Thoracic aorta (tissue), 2 donors: ENCODE measurements at regions not wholly inside any gene's neighbourhood (a gene's known extent, or its start where the extent isn't known, plus 50 kb on each side); places are given as distances from the start of the nearest gene placed in this dataset.

ENCODE experiments used
- ATAC-seq: fragments of 150-250 bp; one replicate; pipeline ENCODE4 v1.8.0; 2017; ENCODE audit warnings: low read depth; ENCODE audit not compliant: insufficient number of reproducible peaks, low FRiP score
- DNase-seq: peaks from one replicate; pipeline ENCODE4 v3.0.0-alpha.2; 2020; ENCODE audit warnings: low spot score
- H3K27ac ChIP-seq, 2 donors: fragments of 200-600 bp; sonication (generic); 1 replicate in 1 of 2; 2 replicates in 1 of 2; pipeline ENCODE4 v1.5.1; 2016; ENCODE audit warnings: mild to moderate bottlenecking in 2 of 2, moderate library complexity in 2 of 2
- H3K27me3 ChIP-seq: fragments of 200-600 bp; sonication (generic); replicated peaks from 2 replicates; pipeline ENCODE4 v1.6.0; 2016; ENCODE audit warnings: mild to moderate bottlenecking; ENCODE audit not compliant: insufficient read depth
- H3K36me3 ChIP-seq: fragments of 200-600 bp; sonication (generic); one replicate; pipeline ENCODE4 v1.5.1; 2016
- H3K4me1 ChIP-seq, 2 donors: fragments of 200-600 bp; sonication (generic); 1 replicate in 1 of 2; 2 replicates in 1 of 2; pipeline versions ENCODE4 v1.5.1 to v1.6.0; 2016; ENCODE audit warnings: low read depth in 2 of 2, mild to moderate bottlenecking in 1 of 2; ENCODE audit not compliant: control insufficient read depth in 1 of 2
- H3K4me3 ChIP-seq: fragments of 200-600 bp; sonication (generic); 2 replicates; pipeline ENCODE4 v1.5.1; 2016; ENCODE audit warnings: mild to moderate bottlenecking
- H3K9me3 ChIP-seq: fragments of 200-600 bp; sonication (generic); 2 replicates; pipeline ENCODE4 v1.5.1; 2016
- TF ChIP-seq, protein P1 (sequence below): fragments of 200-600 bp; sonication (generic); IDR thresholded peaks from one replicate; pipeline ENCODE4 v1.5.1; 2019; ENCODE audit warnings: antibody characterized with exemption

DNA sequence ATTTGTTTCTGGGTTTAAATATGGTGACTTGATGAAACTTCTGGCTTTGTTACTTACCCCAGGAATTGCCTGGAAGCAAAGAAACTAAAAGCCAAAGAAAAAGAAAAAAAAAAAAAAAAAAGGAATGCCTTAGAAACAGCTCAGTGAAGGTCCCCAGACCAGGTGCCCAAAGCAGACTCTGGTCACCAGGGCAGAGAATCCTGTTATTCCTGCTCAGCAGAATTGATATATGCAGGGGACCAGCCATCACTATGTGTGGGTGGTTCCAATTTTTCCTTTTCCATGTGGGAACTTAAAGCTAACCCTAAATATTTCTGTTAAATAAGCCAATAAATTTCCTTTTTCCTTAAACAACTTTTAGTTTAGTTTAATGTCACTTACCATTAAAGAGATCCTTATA is 100.8 kb upstream of the TPRG1 start:
- no peaks in the 10 kb centered on the region for H3K36me3 ChIP-seq
- H3K27ac ChIP-seq = no peak overlapping the region
- no peaks in the 10 kb centered on the region for H3K27me3 ChIP-seq
- no peaks in the 10 kb centered on the region for H3K4me1 ChIP-seq
- no peak overlapping the region for H3K4me3 ChIP-seq
- ATAC-seq (no peak), DNase-seq (no peak)
- TF ChIP-seq, protein P1, sequence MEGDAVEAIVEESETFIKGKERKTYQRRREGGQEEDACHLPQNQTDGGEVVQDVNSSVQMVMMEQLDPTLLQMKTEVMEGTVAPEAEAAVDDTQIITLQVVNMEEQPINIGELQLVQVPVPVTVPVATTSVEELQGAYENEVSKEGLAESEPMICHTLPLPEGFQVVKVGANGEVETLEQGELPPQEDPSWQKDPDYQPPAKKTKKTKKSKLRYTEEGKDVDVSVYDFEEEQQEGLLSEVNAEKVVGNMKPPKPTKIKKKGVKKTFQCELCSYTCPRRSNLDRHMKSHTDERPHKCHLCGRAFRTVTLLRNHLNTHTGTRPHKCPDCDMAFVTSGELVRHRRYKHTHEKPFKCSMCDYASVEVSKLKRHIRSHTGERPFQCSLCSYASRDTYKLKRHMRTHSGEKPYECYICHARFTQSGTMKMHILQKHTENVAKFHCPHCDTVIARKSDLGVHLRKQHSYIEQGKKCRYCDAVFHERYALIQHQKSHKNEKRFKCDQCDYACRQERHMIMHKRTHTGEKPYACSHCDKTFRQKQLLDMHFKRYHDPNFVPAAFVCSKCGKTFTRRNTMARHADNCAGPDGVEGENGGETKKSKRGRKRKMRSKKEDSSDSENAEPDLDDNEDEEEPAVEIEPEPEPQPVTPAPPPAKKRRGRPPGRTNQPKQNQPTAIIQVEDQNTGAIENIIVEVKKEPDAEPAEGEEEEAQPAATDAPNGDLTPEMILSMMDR = no peak
- H3K9me3 ChIP-seq = no peaks in the 10 kb centered on the region

DNA sequence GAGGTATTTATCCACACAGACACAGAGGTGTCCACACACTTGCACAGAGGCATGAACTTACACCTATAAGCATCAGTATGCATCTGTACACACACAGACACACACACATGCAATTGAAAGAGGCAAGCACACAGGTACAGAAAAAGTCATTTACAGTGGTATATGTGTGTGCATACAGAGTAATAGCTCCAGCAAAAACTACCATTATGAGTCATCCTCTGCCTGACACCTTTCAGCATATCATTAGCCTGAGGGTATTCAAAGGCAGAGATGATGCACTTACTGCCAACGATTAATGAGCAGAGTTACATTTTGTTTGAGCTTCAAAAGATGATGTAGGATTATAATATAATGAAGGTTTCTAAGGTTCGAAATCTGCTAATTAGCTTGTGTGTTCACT is 100.3 kb upstream of the TPRG1 start:
- ATAC-seq (no peak), DNase-seq (no peak)
- H3K27ac ChIP-seq = no peak overlapping the region
- H3K9me3 ChIP-seq = no peaks in the 10 kb centered on the region
- no peaks in the 10 kb centered on the region for H3K27me3 ChIP-seq
- TF ChIP-seq, protein P1 = no peak
- no peaks in the 10 kb centered on the region for H3K36me3 ChIP-seq
- no peaks in the 10 kb centered on the region for H3K4me1 ChIP-seq
- no peak overlapping the region for H3K4me3 ChIP-seq

DNA sequence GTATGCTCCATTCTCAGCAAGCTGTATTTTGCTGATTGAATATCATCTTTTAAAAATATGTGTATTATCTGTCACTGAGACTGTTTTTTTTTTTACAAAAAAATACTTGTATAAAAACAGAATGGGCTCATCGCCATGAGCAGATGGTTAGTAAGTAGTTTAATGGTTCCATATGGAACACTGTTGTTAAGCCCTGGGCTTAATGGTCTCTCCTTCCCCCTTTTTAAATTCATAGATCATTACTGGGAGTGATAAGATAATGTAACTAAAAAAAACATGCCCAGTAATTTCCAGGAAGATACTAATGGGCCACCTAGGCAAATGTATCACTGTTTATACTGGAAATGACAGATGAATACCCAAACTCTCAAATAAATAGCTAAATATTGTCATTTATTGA is 95.3 kb upstream of the TPRG1 start:
- DNase-seq (no peak), ATAC-seq (no peak)
- Histone ChIP-seq H3K4me1 (no peaks in the 10 kb centered on the region), H3K4me3 (no peak overlapping the region), H3K27me3 (no peaks in the 10 kb centered on the region), H3K9me3 (no peaks in the 10 kb centered on the region), H3K36me3 (no peaks in the 10 kb centered on the region), H3K27ac (no peak overlapping the region)
- TF ChIP-seq, protein P1 = no peak

DNA sequence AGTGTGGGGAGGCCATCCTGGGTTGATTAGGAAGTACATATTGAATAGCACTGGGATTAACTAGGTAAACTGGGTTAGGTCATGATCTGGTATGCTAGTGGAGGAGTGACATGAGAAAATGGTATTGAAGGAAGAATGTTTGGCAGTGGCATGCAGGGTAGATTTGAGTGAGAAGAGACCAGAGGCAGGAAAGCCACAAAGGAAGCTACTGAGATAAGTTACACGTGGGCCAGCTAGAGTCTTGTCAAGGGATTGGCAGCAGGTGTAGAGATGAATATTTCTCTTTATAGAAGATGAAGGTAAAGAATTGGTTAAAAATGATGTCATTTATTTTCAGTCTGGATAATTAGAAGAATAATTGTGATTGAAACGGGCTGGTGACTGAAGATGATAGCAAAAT is 91.0 kb upstream of the TPRG1 start:
- Histone ChIP-seq H3K4me1 (no peaks in the 10 kb centered on the region), H3K27me3 (no peaks in the 10 kb centered on the region), H3K4me3 (no peak overlapping the region), H3K36me3 (no peaks in the 10 kb centered on the region), H3K9me3 (no peaks in the 10 kb centered on the region), H3K27ac (no peak overlapping the region)
- ATAC-seq (no peak), DNase-seq (no peak)
- TF ChIP-seq, protein P1 = no peak

DNA sequence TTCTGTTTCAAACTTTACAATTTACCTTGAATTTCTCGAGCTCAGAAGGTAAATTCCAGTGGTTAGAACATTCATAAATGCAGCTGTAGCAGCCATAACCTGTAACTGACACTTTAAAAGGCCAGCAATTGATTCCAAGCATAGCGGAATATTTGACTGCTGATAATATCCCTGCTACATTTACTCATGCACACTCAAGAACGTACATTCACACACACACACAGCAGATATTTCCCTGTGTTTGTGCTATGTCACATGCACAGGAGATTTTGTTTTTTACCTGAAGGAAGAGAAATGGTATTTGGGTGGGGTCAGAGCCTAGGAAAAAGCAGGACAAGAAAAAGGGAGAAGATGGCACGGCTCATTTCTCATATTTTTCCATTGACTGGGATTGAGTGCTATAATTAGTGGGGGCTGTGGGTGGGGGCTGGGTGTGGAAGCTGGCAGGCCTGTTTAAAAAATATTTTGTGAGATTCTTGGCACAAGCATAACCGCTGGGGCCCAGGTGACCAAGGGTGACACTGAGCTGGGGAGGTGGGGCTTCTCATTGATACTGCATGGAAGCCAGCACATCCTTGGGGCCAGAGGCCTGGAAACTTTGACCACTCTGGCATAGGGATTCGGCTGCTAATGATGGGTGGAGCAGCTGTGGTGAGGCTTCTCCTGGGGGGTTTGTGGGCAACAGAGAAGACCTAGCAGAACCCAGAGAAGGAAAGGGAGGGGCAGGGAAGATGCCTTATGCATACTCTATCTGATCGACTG is 88.9 kb upstream of the TPRG1 start:
- TF ChIP-seq, protein P1 = no peak
- no peak overlapping the region for H3K4me3 ChIP-seq
- ATAC-seq (no peak), DNase-seq (no peak)
- H3K36me3 ChIP-seq = no peaks in the 10 kb centered on the region
- no peak overlapping the region for H3K27ac ChIP-seq
- no peaks in the 10 kb centered on the region for H3K4me1 ChIP-seq
- H3K27me3 ChIP-seq = no peaks in the 10 kb centered on the region
- H3K9me3 ChIP-seq = no peaks in the 10 kb centered on the region
